GM12864 (cell line): ENCODE measurements at regions not wholly inside any gene's neighbourhood (a gene's known extent, or its start where the extent isn't known, plus 50 kb on each side); places are given as distances from the start of the nearest gene placed in this dataset.
A peak's percentile ranks its signal among the peaks of the same experiment; 100 is the strongest.

Experiments
- DNase-seq: peaks from one replicate; pipeline ENCODE4 v3.0.0-alpha.2; 2011; ENCODE audit warnings: low read depth
- H3K4me3 ChIP-seq: 2 replicates; pipeline ENCODE4 v1.5.1; 2011; ENCODE audit warnings: mild to moderate bottlenecking, low read depth, low read length, control low read depth
- CTCF ChIP-seq: IDR thresholded peaks from 2 replicates; pipeline ENCODE4 v1.5.1; 2011; ENCODE audit warnings: low read depth, mild to moderate bottlenecking, moderate library complexity, low read length, control low read depth, inconsistent platforms; ENCODE audit errors: missing control alignments

- no peak for DNase-seq
- no peak for TF ChIP-seq CTCF
- no peak overlapping the region for H3K4me3 ChIP-seq
These were observed 68.4 kb upstream of the MFGE8 start for GRCh38 chr15:88981244-88982215.

GRCh38 chr15:88982304-88982945 lies 69.2 kb upstream of the MFGE8 start:
- no peak overlapping the region for H3K4me3 ChIP-seq
- no peak for TF ChIP-seq CTCF
- peak; percentile 57 for DNase-seq

GRCh38 chr15:88982946-88983342 lies 69.8 kb upstream of the MFGE8 start:
- DNase-seq, result no peak
- no peak for TF ChIP-seq CTCF
- no peak overlapping the region for H3K4me3 ChIP-seq

GRCh38 chr15:88983861-88984429 lies 70.8 kb upstream of the MFGE8 start:
- no peak for DNase-seq
- no peak overlapping the region for H3K4me3 ChIP-seq
- no peak for TF ChIP-seq CTCF

- DNase-seq, result no peak
- H3K4me3 ChIP-seq, result no peak overlapping the region
- TF ChIP-seq CTCF, result no peak
These were observed 72.6 kb upstream of the MFGE8 start for GRCh38 chr15:88985547-88986393.

GRCh38 chr15:88986949-88987590 lies 73.9 kb upstream of the MFGE8 start:
- no peak for DNase-seq
- TF ChIP-seq CTCF, result no peak
- no peak overlapping the region for H3K4me3 ChIP-seq
